Left lung (tissue), 4 donors: ENCODE measurements at regions not wholly inside any gene's neighbourhood (a gene's known extent, or its start where the extent isn't known, plus 50 kb on each side); places are given as distances from the start of the nearest gene placed in this dataset.

Experiments
- ATAC-seq: fragments of 200-7000 bp; cut with Tn5 transposase; one replicate; pipeline ENCODE4 v1.9.1; 2020; ENCODE audit warnings: moderate library complexity
- DNase-seq, 4 donors: peaks; one replicate each; pipeline ENCODE4 v3.0.0-alpha.2; 2013 to 2020
- H3K27ac ChIP-seq, 2 donors: fragments of 200-600 bp; sonication (generic) in 1 of 2; one replicate each; pipeline versions ENCODE4 v1.5.0 to v1.8.0; 2020 to 2021
- H3K27me3 ChIP-seq, 2 donors: fragments of 200-600 bp; sonication (generic) in 1 of 2; one replicate each; pipeline versions ENCODE4 v1.5.0 to v1.8.0; 2020 to 2021
- H3K36me3 ChIP-seq, 2 donors: fragments of 200-600 bp; sonication (generic) in 1 of 2; one replicate each; pipeline versions ENCODE4 v1.5.0 to v1.8.0; 2020 to 2021
- H3K4me1 ChIP-seq, 2 donors: fragments of 200-600 bp; one replicate each; pipeline ENCODE4 v1.8.0; 2021
- H3K4me3 ChIP-seq, 2 donors: fragments of 200-600 bp; sonication (generic) in 1 of 2; one replicate each; pipeline versions ENCODE4 v1.5.0 to v1.8.0; 2020 to 2021; ENCODE audit warnings: mild to moderate bottlenecking in 1 of 2
- H3K9me3 ChIP-seq, 2 donors: fragments of 200-600 bp; sonication (generic) in 1 of 2; one replicate each; pipeline versions ENCODE4 v1.5.0 to v1.8.0; 2020 to 2021
- intact Hi-C, 2 donors: fragments of 100-400 bp; cut with DNase I; formaldehyde crosslinking; loops; one replicate each; pipeline versions ENCODE4 v1.11.2 to v1.14.2; 2022
- TF ChIP-seq, protein P1 (sequence below), 2 donors: fragments of 200-600 bp; sonication (generic) in 1 of 2; IDR thresholded peaks; one replicate each; pipeline versions ENCODE4 v1.5.0 to v1.8.0; 2021; ENCODE audit warnings: antibody characterized with exemption in 2 of 2
- donor health status: DM: no; HTN: yes; CAD: no.
- donor health status: DM: no; HTN: no; CAD: no.

DNA sequence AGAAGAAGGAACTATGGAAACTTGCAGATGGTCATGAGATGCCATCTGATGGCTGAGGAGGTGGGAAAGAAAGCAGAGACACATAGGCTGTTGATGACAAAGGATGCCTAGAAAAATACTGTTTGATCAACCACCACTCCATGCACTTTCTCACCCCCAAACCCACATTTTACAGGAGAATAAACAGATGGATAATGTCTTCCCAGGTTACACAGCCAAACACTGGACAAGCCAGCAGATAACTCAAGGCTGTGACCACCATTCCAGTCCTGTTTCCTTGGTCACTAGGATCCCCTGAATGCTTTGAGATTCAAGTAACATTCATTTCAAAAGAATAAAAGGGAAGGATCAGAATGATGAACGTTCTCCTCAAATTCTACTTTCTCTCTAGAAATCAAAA, 733.0 kb upstream of the SOX11 start:
- ATAC-seq = no peak
- Histone ChIP-seq H3K36me3 (no peaks in the 10 kb centered on the region), H3K4me1 (no peaks in the 10 kb centered on the region), H3K9me3 (no peaks in the 10 kb centered on the region), H3K27ac (no peak overlapping the region), H3K4me3 (no peak overlapping the region), H3K27me3 (no peaks in the 10 kb centered on the region)
- TF ChIP-seq, protein P1, sequence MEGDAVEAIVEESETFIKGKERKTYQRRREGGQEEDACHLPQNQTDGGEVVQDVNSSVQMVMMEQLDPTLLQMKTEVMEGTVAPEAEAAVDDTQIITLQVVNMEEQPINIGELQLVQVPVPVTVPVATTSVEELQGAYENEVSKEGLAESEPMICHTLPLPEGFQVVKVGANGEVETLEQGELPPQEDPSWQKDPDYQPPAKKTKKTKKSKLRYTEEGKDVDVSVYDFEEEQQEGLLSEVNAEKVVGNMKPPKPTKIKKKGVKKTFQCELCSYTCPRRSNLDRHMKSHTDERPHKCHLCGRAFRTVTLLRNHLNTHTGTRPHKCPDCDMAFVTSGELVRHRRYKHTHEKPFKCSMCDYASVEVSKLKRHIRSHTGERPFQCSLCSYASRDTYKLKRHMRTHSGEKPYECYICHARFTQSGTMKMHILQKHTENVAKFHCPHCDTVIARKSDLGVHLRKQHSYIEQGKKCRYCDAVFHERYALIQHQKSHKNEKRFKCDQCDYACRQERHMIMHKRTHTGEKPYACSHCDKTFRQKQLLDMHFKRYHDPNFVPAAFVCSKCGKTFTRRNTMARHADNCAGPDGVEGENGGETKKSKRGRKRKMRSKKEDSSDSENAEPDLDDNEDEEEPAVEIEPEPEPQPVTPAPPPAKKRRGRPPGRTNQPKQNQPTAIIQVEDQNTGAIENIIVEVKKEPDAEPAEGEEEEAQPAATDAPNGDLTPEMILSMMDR (IDR thresholded peaks at IDR 0.05) = no peak
- no peak for DNase-seq
- intact Hi-C loops = no loop called here

DNA sequence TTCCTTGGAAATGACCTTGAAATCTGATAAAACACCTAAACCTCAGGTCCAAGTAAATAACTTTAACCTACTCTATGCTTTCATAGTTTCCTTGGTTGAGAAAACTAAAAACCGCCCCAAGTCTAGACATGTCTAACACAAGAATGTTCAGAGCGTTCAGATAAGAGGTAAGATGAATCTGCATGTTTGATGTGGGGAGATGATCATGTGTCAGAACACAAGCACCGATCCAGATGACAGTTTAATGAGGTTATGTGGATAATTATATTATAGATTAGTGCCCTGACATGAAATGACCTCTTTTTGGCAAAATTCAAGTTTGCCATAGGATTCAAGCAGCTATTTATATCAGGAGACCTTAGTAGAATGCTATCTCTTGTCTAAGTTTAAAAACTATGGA, 729.8 kb upstream of the SOX11 start:
- ATAC-seq = no peak
- intact Hi-C loops = no loop called here
- no peaks in the 10 kb centered on the region for H3K4me1 ChIP-seq

DNA sequence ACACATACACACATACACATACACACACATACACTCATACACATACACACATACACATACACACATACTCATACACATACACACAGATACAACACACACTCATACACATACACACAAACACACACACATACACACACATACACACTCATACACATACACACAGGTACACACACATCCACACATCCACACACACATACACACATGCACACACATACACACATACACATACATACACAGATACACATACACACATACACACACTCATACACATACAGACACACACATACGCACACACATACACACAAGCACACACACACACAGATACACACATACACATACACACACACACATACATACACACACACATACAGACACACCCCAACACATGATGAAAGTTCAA, 729.1 kb upstream of the SOX11 start:
- TF ChIP-seq, protein P1 (IDR thresholded peaks at IDR 0.05) = no peak

More for the DNA sequence above, 729.8 kb upstream of the SOX11 start:
- Histone ChIP-seq H3K9me3 (no peaks in the 10 kb centered on the region), H3K27ac (no peak overlapping the region), H3K27me3 (no peaks in the 10 kb centered on the region), H3K36me3 (no peaks in the 10 kb centered on the region), H3K4me3 (no peak overlapping the region)
- no peak for DNase-seq
- TF ChIP-seq, protein P1 (IDR thresholded peaks at IDR 0.05) = no peak

DNA sequence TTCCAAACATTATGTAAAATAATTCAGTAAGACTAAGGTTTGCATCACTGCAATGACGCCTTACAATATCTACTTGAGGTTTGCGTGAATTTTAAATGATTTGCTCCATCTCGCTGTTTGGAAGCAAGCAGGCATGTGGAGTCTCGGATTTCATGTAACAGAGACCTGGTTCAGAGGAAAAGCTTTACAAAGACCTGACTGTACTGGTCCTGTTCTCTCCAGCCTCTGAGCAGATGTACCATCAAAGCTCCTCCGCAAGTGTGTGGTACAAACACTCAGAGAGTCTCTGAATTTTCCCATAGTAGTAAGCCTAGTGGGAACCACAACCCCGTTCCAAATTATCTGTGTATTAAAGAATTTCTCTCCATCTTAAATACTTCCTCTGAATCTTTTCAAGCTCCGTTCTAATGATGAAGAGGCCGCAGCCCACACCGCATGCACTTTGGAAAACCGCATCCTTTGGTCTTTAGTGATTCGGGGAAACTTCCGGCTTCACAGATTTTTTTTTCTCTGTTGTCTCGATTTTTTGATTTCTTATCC, 728.1 kb upstream of the SOX11 start:
- no peak overlapping the region for H3K27ac ChIP-seq
- TF ChIP-seq, protein P1 (IDR thresholded peaks at IDR 0.05) = no peak
- H3K4me1 ChIP-seq = no peaks in the 10 kb centered on the region
- no peak overlapping the region for H3K4me3 ChIP-seq
- no peaks in the 10 kb centered on the region for H3K36me3 ChIP-seq
- H3K27me3 ChIP-seq = no peaks in the 10 kb centered on the region
- DNase-seq = no peak
- no peaks in the 10 kb centered on the region for H3K9me3 ChIP-seq
- intact Hi-C loops = no loop called here
- no peak for ATAC-seq

More for the DNA sequence above, 729.1 kb upstream of the SOX11 start:
- Histone ChIP-seq H3K27ac (no peak overlapping the region), H3K4me3 (no peak overlapping the region), H3K9me3 (no peaks in the 10 kb centered on the region), H3K27me3 (no peaks in the 10 kb centered on the region), H3K4me1 (no peaks in the 10 kb centered on the region), H3K36me3 (no peaks in the 10 kb centered on the region)
- DNase-seq (no peak), ATAC-seq (no peak)
- intact Hi-C loops = no loop called here

DNA sequence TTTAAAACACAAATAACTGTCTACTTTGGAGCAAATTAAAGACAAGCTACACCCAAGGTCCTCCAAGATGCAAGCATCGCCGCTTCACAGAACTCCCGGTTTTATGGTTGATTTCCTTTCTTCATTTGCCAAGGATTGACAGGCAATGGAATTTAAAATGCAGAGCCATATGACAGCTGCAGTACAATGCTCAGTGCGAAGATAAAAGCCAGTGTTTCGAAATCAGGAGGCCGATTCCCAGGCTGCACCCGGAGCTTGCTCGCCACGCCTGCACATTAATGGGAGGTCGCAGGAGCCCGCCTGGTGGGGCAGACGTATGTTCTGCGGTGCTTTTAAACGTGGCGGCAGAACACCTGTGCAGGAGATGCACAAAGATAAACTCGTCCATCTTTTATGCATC, 727.6 kb upstream of the SOX11 start:
- H3K27ac ChIP-seq = no peak overlapping the region
- no peak for ATAC-seq
- TF ChIP-seq, protein P1 (IDR thresholded peaks at IDR 0.05) = no peak
- H3K4me1 ChIP-seq = no peaks in the 10 kb centered on the region
- H3K4me3 ChIP-seq = no peak overlapping the region
- H3K36me3 ChIP-seq = no peaks in the 10 kb centered on the region
- H3K27me3 ChIP-seq = no peaks in the 10 kb centered on the region
- H3K9me3 ChIP-seq = no peaks in the 10 kb centered on the region
- peak in 2 of 4 donors; percentile 31 to 32 for DNase-seq
- intact Hi-C loops = no loop called here
